Liver (tissue), 3 donors: ENCODE measurements at regions not wholly inside any gene's neighbourhood (a gene's known extent, or its start where the extent isn't known, plus 50 kb on each side); places are given as distances from the start of the nearest gene placed in this dataset.
"Not testable (repeated sequence)": the region's sequence is repeated elsewhere in the genome, so short reads cannot be mapped to it uniquely, and the experiment has no call there.

ENCODE experiments used
- ATF3 ChIP-seq: IDR thresholded peaks from 2 replicates; pipeline ENCODE4 v1.6.1; 2016; ENCODE audit warnings: antibody characterized with exemption
- CTCF ChIP-seq: fragments of 150-350 bp; IDR thresholded peaks from 2 replicates; pipeline ENCODE4 v1.5.1; 2017; ENCODE audit warnings: improper control_type of control experiment, low read depth, low read length; ENCODE audit not compliant: missing input control
- EGR1 ChIP-seq, 2 donors: IDR thresholded peaks; 2 replicates each; pipeline ENCODE4 v1.6.1; 2016 to 2018; ENCODE audit warnings: antibody characterized with exemption in 2 of 2, low read depth in 2 of 2
- FOXA1 ChIP-seq: IDR thresholded peaks from 2 replicates; pipeline ENCODE4 v1.6.1; 2016; ENCODE audit warnings: antibody characterized with exemption
- MAX ChIP-seq: IDR thresholded peaks from 2 replicates; pipeline ENCODE4 v1.6.1; 2016; ENCODE audit warnings: antibody characterized with exemption
- RAD21 ChIP-seq, 2 donors: IDR thresholded peaks; 2 replicates each; pipeline ENCODE4 v1.6.1; 2016; ENCODE audit warnings: antibody characterized with exemption in 2 of 2, mild to moderate bottlenecking in 2 of 2
- RXRA ChIP-seq, 2 donors: IDR thresholded peaks; 2 replicates each; pipeline ENCODE4 v1.6.1; 2017 to 2018; ENCODE audit warnings: antibody characterized with exemption in 2 of 2, mild to moderate bottlenecking in 1 of 2
- SP1 ChIP-seq: IDR thresholded peaks from 2 replicates; pipeline ENCODE4 v1.6.1; 2018; ENCODE audit warnings: antibody characterized with exemption, mild to moderate bottlenecking
- TAF1 ChIP-seq: conservative IDR thresholded peaks from 2 replicates; pipeline ENCODE4 v1.6.1; 2016; ENCODE audit warnings: antibody characterized with exemption, mild to moderate bottlenecking
- YY1 ChIP-seq: IDR thresholded peaks from 2 replicates; pipeline ENCODE4 v1.6.1; 2016; ENCODE audit warnings: antibody characterized with exemption, mild to moderate bottlenecking
- TF ChIP-seq, protein P1 (sequence below): IDR thresholded peaks from 2 replicates; pipeline ENCODE4 v1.6.1; 2016; ENCODE audit warnings: antibody characterized with exemption
- TF ChIP-seq, protein P2 (sequence below): IDR thresholded peaks from 2 replicates; pipeline ENCODE4 v1.6.1; 2016; ENCODE audit warnings: antibody characterized with exemption, mild to moderate bottlenecking
- donor health status: healthy.
- donor health status: healthy.

DNA sequence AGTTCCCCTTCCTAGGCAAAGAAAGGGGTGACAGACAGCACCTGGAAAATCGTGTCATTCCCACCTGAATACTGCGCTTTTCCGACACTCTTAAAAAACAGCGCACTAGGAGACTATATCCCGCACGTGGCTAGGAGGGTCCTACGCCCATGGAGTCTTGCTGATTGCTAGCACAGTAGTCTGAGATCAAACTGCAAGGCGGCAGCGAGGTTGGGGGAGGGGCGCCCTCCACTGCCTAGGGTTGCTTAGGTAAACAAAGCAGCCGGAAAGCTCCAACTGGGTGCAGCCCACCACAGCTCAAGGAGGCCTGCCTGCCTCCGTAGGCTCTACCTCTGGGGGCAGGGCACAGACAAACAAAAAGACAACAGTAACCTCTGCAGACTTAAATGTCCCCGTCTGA is 367.5 kb downstream of the PRR16 start:
- TF ChIP-seq EGR1 (IDR thresholded peaks at IDR 0.05; ENCODE audit: low read depth in 2 of 2); CTCF; RXRA (IDR thresholded peaks at IDR 0.05); RAD21 (IDR thresholded peaks at IDR 0.05); FOXA1; ATF3; YY1; TAF1; MAX; SP1: not testable (repeated sequence)
- TF ChIP-seq, protein P1, sequence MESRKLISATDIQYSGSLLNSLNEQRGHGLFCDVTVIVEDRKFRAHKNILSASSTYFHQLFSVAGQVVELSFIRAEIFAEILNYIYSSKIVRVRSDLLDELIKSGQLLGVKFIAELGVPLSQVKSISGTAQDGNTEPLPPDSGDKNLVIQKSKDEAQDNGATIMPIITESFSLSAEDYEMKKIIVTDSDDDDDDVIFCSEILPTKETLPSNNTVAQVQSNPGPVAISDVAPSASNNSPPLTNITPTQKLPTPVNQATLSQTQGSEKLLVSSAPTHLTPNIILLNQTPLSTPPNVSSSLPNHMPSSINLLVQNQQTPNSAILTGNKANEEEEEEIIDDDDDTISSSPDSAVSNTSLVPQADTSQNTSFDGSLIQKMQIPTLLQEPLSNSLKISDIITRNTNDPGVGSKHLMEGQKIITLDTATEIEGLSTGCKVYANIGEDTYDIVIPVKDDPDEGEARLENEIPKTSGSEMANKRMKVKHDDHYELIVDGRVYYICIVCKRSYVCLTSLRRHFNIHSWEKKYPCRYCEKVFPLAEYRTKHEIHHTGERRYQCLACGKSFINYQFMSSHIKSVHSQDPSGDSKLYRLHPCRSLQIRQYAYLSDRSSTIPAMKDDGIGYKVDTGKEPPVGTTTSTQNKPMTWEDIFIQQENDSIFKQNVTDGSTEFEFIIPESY, result not testable (repeated sequence)
- TF ChIP-seq, protein P2, sequence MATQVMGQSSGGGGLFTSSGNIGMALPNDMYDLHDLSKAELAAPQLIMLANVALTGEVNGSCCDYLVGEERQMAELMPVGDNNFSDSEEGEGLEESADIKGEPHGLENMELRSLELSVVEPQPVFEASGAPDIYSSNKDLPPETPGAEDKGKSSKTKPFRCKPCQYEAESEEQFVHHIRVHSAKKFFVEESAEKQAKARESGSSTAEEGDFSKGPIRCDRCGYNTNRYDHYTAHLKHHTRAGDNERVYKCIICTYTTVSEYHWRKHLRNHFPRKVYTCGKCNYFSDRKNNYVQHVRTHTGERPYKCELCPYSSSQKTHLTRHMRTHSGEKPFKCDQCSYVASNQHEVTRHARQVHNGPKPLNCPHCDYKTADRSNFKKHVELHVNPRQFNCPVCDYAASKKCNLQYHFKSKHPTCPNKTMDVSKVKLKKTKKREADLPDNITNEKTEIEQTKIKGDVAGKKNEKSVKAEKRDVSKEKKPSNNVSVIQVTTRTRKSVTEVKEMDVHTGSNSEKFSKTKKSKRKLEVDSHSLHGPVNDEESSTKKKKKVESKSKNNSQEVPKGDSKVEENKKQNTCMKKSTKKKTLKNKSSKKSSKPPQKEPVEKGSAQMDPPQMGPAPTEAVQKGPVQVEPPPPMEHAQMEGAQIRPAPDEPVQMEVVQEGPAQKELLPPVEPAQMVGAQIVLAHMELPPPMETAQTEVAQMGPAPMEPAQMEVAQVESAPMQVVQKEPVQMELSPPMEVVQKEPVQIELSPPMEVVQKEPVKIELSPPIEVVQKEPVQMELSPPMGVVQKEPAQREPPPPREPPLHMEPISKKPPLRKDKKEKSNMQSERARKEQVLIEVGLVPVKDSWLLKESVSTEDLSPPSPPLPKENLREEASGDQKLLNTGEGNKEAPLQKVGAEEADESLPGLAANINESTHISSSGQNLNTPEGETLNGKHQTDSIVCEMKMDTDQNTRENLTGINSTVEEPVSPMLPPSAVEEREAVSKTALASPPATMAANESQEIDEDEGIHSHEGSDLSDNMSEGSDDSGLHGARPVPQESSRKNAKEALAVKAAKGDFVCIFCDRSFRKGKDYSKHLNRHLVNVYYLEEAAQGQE, result not testable (repeated sequence)
